Body of pancreas (tissue), 4 donors: ENCODE measurements at regions not wholly inside any gene's neighbourhood (a gene's known extent, or its start where the extent isn't known, plus 50 kb on each side); places are given as distances from the start of the nearest gene placed in this dataset.

Experiments
- POLR2A ChIP-seq, 3 donors: fragments of 450-650 bp; IDR thresholded peaks; one replicate each; pipeline ENCODE4 v1.6.1; 2016; ENCODE audit warnings: antibody characterized with exemption in 3 of 3, mild to moderate bottlenecking in 2 of 3
- TF ChIP-seq, protein P1 (sequence below), 7 experiments: fragments of 450-650 bp in 4 of 7; fragments of 200-600 bp in 3 of 7; sonication (generic) in 3 of 7; IDR thresholded peaks; one replicate each; pipeline ENCODE4 v1.5.1; 2016 to 2019; ENCODE audit warnings: antibody characterized with exemption in 7 of 7

DNA sequence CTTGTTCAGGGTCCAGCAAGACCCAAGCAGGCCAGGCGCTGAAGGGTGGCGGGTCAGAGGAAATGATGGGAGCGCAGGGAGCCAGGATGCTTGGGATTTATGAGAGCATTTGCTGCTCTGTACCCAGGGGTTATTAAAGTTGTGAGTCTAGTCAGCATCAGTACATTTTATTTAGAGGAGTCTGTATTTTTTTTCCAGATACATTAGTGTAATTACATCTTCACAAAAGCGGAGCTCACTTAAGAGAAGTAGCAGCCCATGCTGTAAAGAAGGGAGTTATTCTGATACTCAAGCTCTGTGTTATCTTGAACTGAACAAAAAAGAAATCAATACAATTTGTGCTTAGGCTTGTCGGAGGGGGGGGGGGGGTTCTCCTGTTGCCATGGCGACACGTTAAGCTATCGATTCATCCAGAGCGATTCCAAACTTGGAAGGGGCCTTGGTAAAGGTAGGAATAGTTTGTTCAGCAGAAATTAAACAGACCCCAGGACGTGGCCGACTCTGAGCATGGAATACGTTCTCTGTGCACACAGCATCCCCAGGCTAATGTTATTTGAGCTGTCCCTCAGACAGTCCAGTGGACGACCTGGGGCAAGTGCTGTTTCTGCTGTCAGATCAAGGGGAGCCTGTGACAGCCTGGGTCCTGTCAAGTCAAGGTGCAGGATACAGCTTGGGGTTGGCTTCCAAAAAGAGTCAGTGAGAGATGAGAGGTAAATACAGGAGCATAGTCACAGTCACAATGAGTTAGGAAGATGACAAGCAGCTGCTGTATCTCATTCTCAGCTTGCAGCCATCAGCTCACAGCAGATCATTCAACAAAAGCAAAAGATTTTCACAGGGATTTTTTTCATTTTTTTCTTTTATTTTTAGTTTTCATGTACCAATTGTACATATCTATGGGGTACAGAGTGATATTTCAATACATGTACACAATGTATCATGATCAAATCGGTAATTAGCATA is 387.6 kb downstream of the DCDC2C start:
- TF ChIP-seq POLR2A (IDR thresholded peaks at IDR 0.05) = no peak
- TF ChIP-seq, protein P1, sequence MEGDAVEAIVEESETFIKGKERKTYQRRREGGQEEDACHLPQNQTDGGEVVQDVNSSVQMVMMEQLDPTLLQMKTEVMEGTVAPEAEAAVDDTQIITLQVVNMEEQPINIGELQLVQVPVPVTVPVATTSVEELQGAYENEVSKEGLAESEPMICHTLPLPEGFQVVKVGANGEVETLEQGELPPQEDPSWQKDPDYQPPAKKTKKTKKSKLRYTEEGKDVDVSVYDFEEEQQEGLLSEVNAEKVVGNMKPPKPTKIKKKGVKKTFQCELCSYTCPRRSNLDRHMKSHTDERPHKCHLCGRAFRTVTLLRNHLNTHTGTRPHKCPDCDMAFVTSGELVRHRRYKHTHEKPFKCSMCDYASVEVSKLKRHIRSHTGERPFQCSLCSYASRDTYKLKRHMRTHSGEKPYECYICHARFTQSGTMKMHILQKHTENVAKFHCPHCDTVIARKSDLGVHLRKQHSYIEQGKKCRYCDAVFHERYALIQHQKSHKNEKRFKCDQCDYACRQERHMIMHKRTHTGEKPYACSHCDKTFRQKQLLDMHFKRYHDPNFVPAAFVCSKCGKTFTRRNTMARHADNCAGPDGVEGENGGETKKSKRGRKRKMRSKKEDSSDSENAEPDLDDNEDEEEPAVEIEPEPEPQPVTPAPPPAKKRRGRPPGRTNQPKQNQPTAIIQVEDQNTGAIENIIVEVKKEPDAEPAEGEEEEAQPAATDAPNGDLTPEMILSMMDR (IDR thresholded peaks at IDR 0.05) = no peak
